ENCODE measurements at regions not wholly inside any gene's neighbourhood (a gene's known extent, or its start where the extent isn't known, plus 50 kb on each side); places are given as distances from the start of the nearest gene placed in this dataset.

DNA sequence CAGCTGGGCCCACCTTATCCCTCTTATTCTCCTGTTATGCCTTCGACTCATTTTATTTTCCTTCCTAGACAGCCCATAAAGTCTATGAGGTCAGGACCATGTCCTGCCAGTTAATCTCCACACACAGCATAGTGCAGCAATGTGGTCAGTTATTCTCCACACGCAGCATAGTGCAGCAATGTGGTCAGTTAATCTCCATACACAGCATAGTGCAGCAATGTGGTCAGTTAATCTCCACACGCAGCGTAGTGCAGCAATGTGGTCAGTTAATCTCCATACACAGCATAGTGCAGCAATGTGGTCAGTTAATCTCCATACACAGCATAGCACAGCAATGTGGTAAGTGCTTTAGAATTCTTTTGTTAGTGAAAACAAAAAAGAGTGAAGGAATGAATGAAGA, 77.8 kb downstream of the TEX36 start:
- ChIA-PET CTCF (no interaction called here), POLR2A (ENCODE audit: low non-redundant PET) (no interaction called here)
- H3K4me1 ChIP-seq (ENCODE audit: insufficient read depth, low read length, poor library complexity, severe bottlenecking), result no peaks in the 10 kb centered on the region
- intact Hi-C loops (cut with micrococcal nuclease; ENCODE audit: unreplicated experiment), result no loop called here
- H3K9me3 ChIP-seq (ENCODE audit: low read depth, low read length, poor library complexity, severe bottlenecking), result no peaks in the 10 kb centered on the region
- BruUV-seq (replicated peaks), result no TSS peak
- H3K4me3 ChIP-seq (ENCODE audit: low read depth, low read length, poor library complexity, severe bottlenecking), result no peak overlapping the region
- DNase-seq (ENCODE audit: low spot score), result no peak
- TF ChIP-seq, protein P1, sequence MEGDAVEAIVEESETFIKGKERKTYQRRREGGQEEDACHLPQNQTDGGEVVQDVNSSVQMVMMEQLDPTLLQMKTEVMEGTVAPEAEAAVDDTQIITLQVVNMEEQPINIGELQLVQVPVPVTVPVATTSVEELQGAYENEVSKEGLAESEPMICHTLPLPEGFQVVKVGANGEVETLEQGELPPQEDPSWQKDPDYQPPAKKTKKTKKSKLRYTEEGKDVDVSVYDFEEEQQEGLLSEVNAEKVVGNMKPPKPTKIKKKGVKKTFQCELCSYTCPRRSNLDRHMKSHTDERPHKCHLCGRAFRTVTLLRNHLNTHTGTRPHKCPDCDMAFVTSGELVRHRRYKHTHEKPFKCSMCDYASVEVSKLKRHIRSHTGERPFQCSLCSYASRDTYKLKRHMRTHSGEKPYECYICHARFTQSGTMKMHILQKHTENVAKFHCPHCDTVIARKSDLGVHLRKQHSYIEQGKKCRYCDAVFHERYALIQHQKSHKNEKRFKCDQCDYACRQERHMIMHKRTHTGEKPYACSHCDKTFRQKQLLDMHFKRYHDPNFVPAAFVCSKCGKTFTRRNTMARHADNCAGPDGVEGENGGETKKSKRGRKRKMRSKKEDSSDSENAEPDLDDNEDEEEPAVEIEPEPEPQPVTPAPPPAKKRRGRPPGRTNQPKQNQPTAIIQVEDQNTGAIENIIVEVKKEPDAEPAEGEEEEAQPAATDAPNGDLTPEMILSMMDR (conservative IDR thresholded peaks at IDR 0.05; ENCODE audit: low read depth, low read length), result no peak
- H3K36me3 ChIP-seq (ENCODE audit: insufficient read depth, low read length, poor library complexity, severe bottlenecking), result no peaks in the 10 kb centered on the region
- H3K27ac ChIP-seq (ENCODE audit: low read depth, low read length, poor library complexity, severe bottlenecking), result no peak overlapping the region
- H3K27me3 ChIP-seq (replicated peaks; ENCODE audit: insufficient read depth, low read depth, low read length, poor library complexity), result no peaks in the 10 kb centered on the region

DNA sequence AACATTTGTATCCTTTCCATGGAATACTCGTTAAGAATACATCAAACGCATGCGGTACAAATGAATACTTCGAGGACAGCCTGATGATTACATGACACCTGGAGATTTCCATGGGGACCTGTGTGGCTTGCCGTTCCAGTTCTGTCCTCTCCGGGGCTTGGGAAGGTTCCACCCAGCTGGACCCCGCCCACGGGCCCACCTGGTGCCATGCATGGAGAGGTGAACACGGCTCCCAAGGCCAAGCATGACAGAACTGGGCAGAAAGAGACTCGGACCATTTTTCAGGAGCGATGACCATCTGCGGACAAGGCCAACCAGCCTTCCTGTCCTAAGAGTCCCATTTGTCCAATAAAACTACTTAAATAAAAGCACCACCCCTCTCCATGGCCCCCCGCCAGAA, 80.1 kb downstream of the TEX36 start:
- Histone ChIP-seq H3K27me3 (replicated peaks; ENCODE audit: insufficient read depth, low read depth, low read length, poor library complexity) (no peaks in the 10 kb centered on the region), H3K27ac (ENCODE audit: low read depth, low read length, poor library complexity, severe bottlenecking) (no peak overlapping the region), H3K9me3 (ENCODE audit: low read depth, low read length, poor library complexity, severe bottlenecking) (no peaks in the 10 kb centered on the region), H3K4me1 (ENCODE audit: insufficient read depth, low read length, poor library complexity, severe bottlenecking) (no peaks in the 10 kb centered on the region), H3K4me3 (ENCODE audit: low read depth, low read length, poor library complexity, severe bottlenecking) (no peak overlapping the region), H3K36me3 (ENCODE audit: insufficient read depth, low read length, poor library complexity, severe bottlenecking) (no peaks in the 10 kb centered on the region)
- no peak for DNase-seq (ENCODE audit: low spot score)
- TF ChIP-seq, protein P1 (conservative IDR thresholded peaks at IDR 0.05; ENCODE audit: low read depth, low read length), result no peak
- TF ChIP-seq EZH2 (IDR thresholded peaks at IDR 0.05; ENCODE audit: borderline replicate concordance, low read depth, low read length, poor library complexity, severe bottlenecking), result no peak
- BruUV-seq (replicated peaks), result no TSS peak
- CTCF ChIA-PET, result no interaction called here
- POLR2A ChIA-PET (ENCODE audit: low non-redundant PET), result no interaction called here
- intact Hi-C loops (cut with micrococcal nuclease; ENCODE audit: unreplicated experiment), result no loop called here

- no peak overlapping the region for H3K27ac ChIP-seq (ENCODE audit: low read depth, low read length, poor library complexity, severe bottlenecking)
- no peak for DNase-seq (ENCODE audit: low spot score)
- no peaks in the 10 kb centered on the region for H3K9me3 ChIP-seq (ENCODE audit: low read depth, low read length, poor library complexity, severe bottlenecking)
- no peaks in the 10 kb centered on the region for H3K4me1 ChIP-seq (ENCODE audit: insufficient read depth, low read length, poor library complexity, severe bottlenecking)
- no peak overlapping the region for H3K4me3 ChIP-seq (ENCODE audit: low read depth, low read length, poor library complexity, severe bottlenecking)
- no peaks in the 10 kb centered on the region for H3K27me3 ChIP-seq (replicated peaks; ENCODE audit: insufficient read depth, low read depth, low read length, poor library complexity)
- H3K36me3 ChIP-seq (ENCODE audit: insufficient read depth, low read length, poor library complexity, severe bottlenecking), result no peaks in the 10 kb centered on the region
- TF ChIP-seq EZH2 (IDR thresholded peaks at IDR 0.05; ENCODE audit: borderline replicate concordance, low read depth, low read length, poor library complexity, severe bottlenecking), result no peak
- TF ChIP-seq, protein P1 (conservative IDR thresholded peaks at IDR 0.05; ENCODE audit: low read depth, low read length), result no peak
- POLR2A ChIA-PET (ENCODE audit: low non-redundant PET), result no interaction called here
- intact Hi-C loops (cut with micrococcal nuclease; ENCODE audit: unreplicated experiment), result no loop called here
- no TSS peak for BruUV-seq (replicated peaks)
- CTCF ChIA-PET, result no interaction called here
Measured at GRCh38 chr10:125599194-125599593, 83.8 kb downstream of the TEX36 start.
